ENCODE measurements at regions not wholly inside any gene's neighbourhood (a gene's known extent, or its start where the extent isn't known, plus 50 kb on each side); places are given as distances from the start of the nearest gene placed in this dataset.

DNA sequence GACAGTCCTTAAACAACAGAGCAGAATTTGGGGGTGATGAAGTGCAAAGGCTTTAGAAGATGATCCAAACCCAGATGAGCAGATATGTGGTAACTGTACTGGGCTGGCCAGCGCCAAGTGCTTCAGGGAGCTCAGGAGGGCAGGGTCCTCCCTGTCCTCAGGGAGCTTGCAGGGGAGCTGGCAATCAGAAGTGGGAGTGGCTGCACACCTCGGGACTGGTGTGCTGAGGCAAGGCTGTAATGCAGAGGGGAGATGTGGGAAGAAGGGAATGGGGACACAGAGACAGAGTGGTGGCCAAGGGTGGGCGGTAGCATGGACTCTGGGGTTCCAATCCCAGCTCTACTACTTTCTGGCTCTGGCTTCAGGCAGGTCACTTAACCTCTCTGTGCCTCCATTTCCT is 235.6 kb upstream of the NCAM1 start (continued):
- TF ChIP-seq, protein P1, sequence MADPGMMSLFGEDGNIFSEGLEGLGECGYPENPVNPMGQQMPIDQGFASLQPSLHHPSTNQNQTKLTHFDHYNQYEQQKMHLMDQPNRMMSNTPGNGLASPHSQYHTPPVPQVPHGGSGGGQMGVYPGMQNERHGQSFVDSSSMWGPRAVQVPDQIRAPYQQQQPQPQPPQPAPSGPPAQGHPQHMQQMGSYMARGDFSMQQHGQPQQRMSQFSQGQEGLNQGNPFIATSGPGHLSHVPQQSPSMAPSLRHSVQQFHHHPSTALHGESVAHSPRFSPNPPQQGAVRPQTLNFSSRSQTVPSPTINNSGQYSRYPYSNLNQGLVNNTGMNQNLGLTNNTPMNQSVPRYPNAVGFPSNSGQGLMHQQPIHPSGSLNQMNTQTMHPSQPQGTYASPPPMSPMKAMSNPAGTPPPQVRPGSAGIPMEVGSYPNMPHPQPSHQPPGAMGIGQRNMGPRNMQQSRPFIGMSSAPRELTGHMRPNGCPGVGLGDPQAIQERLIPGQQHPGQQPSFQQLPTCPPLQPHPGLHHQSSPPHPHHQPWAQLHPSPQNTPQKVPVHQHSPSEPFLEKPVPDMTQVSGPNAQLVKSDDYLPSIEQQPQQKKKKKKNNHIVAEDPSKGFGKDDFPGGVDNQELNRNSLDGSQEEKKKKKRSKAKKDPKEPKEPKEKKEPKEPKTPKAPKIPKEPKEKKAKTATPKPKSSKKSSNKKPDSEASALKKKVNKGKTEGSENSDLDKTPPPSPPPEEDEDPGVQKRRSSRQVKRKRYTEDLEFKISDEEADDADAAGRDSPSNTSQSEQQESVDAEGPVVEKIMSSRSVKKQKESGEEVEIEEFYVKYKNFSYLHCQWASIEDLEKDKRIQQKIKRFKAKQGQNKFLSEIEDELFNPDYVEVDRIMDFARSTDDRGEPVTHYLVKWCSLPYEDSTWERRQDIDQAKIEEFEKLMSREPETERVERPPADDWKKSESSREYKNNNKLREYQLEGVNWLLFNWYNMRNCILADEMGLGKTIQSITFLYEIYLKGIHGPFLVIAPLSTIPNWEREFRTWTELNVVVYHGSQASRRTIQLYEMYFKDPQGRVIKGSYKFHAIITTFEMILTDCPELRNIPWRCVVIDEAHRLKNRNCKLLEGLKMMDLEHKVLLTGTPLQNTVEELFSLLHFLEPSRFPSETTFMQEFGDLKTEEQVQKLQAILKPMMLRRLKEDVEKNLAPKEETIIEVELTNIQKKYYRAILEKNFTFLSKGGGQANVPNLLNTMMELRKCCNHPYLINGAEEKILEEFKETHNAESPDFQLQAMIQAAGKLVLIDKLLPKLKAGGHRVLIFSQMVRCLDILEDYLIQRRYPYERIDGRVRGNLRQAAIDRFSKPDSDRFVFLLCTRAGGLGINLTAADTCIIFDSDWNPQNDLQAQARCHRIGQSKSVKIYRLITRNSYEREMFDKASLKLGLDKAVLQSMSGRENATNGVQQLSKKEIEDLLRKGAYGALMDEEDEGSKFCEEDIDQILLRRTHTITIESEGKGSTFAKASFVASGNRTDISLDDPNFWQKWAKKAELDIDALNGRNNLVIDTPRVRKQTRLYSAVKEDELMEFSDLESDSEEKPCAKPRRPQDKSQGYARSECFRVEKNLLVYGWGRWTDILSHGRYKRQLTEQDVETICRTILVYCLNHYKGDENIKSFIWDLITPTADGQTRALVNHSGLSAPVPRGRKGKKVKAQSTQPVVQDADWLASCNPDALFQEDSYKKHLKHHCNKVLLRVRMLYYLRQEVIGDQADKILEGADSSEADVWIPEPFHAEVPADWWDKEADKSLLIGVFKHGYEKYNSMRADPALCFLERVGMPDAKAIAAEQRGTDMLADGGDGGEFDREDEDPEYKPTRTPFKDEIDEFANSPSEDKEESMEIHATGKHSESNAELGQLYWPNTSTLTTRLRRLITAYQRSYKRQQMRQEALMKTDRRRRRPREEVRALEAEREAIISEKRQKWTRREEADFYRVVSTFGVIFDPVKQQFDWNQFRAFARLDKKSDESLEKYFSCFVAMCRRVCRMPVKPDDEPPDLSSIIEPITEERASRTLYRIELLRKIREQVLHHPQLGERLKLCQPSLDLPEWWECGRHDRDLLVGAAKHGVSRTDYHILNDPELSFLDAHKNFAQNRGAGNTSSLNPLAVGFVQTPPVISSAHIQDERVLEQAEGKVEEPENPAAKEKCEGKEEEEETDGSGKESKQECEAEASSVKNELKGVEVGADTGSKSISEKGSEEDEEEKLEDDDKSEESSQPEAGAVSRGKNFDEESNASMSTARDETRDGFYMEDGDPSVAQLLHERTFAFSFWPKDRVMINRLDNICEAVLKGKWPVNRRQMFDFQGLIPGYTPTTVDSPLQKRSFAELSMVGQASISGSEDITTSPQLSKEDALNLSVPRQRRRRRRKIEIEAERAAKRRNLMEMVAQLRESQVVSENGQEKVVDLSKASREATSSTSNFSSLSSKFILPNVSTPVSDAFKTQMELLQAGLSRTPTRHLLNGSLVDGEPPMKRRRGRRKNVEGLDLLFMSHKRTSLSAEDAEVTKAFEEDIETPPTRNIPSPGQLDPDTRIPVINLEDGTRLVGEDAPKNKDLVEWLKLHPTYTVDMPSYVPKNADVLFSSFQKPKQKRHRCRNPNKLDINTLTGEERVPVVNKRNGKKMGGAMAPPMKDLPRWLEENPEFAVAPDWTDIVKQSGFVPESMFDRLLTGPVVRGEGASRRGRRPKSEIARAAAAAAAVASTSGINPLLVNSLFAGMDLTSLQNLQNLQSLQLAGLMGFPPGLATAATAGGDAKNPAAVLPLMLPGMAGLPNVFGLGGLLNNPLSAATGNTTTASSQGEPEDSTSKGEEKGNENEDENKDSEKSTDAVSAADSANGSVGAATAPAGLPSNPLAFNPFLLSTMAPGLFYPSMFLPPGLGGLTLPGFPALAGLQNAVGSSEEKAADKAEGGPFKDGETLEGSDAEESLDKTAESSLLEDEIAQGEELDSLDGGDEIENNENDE (IDR thresholded peaks at IDR 0.05; ENCODE audit: insufficient replicate concordance, low read length) = no peak
- TF ChIP-seq MAFK (IDR thresholded peaks at IDR 0.05; ENCODE audit: low read depth, low read length) (no peak), TEAD4 (IDR thresholded peaks at IDR 0.05; ENCODE audit: low read depth, low read length) (no peak), SIRT6 (IDR thresholded peaks at IDR 0.05; ENCODE audit: low read length) (no peak), ASH2L (IDR thresholded peaks at IDR 0.05; ENCODE audit: low read length) (no peak), CTBP2 (IDR thresholded peaks at IDR 0.05; ENCODE audit: borderline replicate concordance, insufficient read depth, insufficient read length, low read length) (no peak), TAF7 (optimal IDR thresholded peaks at IDR 0.05; ENCODE audit: borderline replicate concordance, low read depth, low read length) (no peak), RFX5 (IDR thresholded peaks at IDR 0.05; ENCODE audit: borderline replicate concordance, low read depth, low read length) (no peak)
- TF ChIP-seq, protein P2, sequence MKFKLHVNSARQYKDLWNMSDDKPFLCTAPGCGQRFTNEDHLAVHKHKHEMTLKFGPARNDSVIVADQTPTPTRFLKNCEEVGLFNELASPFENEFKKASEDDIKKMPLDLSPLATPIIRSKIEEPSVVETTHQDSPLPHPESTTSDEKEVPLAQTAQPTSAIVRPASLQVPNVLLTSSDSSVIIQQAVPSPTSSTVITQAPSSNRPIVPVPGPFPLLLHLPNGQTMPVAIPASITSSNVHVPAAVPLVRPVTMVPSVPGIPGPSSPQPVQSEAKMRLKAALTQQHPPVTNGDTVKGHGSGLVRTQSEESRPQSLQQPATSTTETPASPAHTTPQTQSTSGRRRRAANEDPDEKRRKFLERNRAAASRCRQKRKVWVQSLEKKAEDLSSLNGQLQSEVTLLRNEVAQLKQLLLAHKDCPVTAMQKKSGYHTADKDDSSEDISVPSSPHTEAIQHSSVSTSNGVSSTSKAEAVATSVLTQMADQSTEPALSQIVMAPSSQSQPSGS (IDR thresholded peaks at IDR 0.05; ENCODE audit: low read length) = no peak
- TF ChIP-seq, protein P3, sequence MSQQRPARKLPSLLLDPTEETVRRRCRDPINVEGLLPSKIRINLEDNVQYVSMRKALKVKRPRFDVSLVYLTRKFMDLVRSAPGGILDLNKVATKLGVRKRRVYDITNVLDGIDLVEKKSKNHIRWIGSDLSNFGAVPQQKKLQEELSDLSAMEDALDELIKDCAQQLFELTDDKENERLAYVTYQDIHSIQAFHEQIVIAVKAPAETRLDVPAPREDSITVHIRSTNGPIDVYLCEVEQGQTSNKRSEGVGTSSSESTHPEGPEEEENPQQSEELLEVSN (IDR thresholded peaks at IDR 0.05) = no peak

All from H1 (cell line).